ENCODE measurements at regions not wholly inside any gene's neighbourhood (a gene's known extent, or its start where the extent isn't known, plus 50 kb on each side); places are given as distances from the start of the nearest gene placed in this dataset.

DNA sequence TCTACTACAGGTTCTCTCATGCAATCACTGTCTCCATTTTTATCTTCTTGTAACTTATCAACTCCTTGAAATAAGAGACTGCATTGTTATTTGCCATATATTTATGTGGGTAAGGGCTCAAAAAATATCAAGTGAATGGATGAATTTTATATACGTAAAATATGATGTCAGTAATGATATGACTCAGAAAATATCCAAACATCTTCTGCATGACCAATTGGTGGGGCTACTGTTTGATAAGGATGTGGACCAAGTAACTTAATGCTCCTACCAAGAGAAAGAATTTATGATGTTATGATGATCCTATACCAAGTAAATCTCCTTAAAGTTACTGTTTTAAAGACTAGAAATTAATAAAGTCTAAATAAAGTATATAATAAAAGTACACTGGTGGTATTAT, 103.7 kb downstream of the OGFRL1 start:
- WGBS (ENCODE audit: extremely low coverage, insufficient read length, low lambda C conversion rate) = no CpG with 5 or more reads among the region's 1 CpG
- no peaks in the 10 kb centered on the region for H3K27me3 Mint-ChIP-seq (ENCODE audit: low read depth)

More for the DNA sequence above, 103.7 kb downstream of the OGFRL1 start:
- Histone ChIP-seq H2BK5ac (ENCODE audit: insufficient read length, low read length) (no peak overlapping the region), H3K23me2 (ENCODE audit: insufficient read length, low read depth, low read length, poor library complexity, severe bottlenecking) (no peaks in the 10 kb centered on the region), H2BK120ac (ENCODE audit: low read depth, low read length, poor library complexity, severe bottlenecking) (no peak overlapping the region), H3K79me1 (ENCODE audit: insufficient read depth, low read depth, low read length, poor library complexity, severe bottlenecking) (no peaks in the 10 kb centered on the region), H3K27ac (ENCODE audit: insufficient read length, low read depth, low read length) (no peak overlapping the region), H3K9me3 (ENCODE audit: control insufficient read depth, low read depth, low read length) (no peaks in the 10 kb centered on the region), H3K14ac (ENCODE audit: insufficient read depth, low read length) (no peak overlapping the region), H3K79me2 (ENCODE audit: insufficient read depth, low read length) (no peaks in the 10 kb centered on the region), H3K18ac (ENCODE audit: insufficient read length, low read depth, low read length) (no peak overlapping the region), H3K56ac (ENCODE audit: insufficient read length, low read depth, low read length) (no peak overlapping the region), H4K5ac (ENCODE audit: insufficient read length, low read depth, low read length) (no peak overlapping the region), H3K4me1 (ENCODE audit: insufficient read depth, low read length) (no peaks in the 10 kb centered on the region), H2AK5ac (ENCODE audit: insufficient read length, low read length) (no peak overlapping the region), H3K4me2 (ENCODE audit: insufficient read depth, insufficient read length, low read length) (no peak overlapping the region), H3K4ac (ENCODE audit: low read depth, low read length) (no peak overlapping the region), H4K91ac (ENCODE audit: insufficient read length, low read depth, low read length) (no peak overlapping the region), H3K27me3 (ENCODE audit: insufficient read depth, low read length) (no peaks in the 10 kb centered on the region), H3K23ac (ENCODE audit: insufficient read length, low read depth, low read length) (no peak overlapping the region), H2BK15ac (ENCODE audit: low read depth, low read length) (no peak overlapping the region), H2BK20ac (ENCODE audit: low read depth, low read length, poor library complexity, severe bottlenecking) (no peak overlapping the region), H4K8ac (replicated peaks; ENCODE audit: insufficient read length, low read depth, low read length) (no peak overlapping the region), H2BK12ac (ENCODE audit: insufficient read length, low read depth, low read length) (no peak overlapping the region), H4K20me1 (ENCODE audit: control insufficient read depth, insufficient read depth, insufficient read length) (no peaks in the 10 kb centered on the region), H2AFZ (ENCODE audit: low read length) (no peak overlapping the region), H3K9ac (ENCODE audit: extremely low read depth, insufficient read length, low read length) (no peak overlapping the region), H3T11ph (ENCODE audit: low read length) (no peak overlapping the region)
- Mint-ChIP-seq H3K4me1 (peaks cover 5 to 12% of the 10 kb centered on the region in 2 experiments), H3K36me3 (ENCODE audit: insufficient read depth in 1 of 3, low read depth in 3 of 3) (no peaks in the 10 kb centered on the region), H3K9me3 (no peaks in the 10 kb centered on the region), H3K27ac (no peak overlapping the region; a peak in 1 of 7 replicates), H3K4me3 (no peak overlapping the region)
- TF ChIP-seq, protein P1, sequence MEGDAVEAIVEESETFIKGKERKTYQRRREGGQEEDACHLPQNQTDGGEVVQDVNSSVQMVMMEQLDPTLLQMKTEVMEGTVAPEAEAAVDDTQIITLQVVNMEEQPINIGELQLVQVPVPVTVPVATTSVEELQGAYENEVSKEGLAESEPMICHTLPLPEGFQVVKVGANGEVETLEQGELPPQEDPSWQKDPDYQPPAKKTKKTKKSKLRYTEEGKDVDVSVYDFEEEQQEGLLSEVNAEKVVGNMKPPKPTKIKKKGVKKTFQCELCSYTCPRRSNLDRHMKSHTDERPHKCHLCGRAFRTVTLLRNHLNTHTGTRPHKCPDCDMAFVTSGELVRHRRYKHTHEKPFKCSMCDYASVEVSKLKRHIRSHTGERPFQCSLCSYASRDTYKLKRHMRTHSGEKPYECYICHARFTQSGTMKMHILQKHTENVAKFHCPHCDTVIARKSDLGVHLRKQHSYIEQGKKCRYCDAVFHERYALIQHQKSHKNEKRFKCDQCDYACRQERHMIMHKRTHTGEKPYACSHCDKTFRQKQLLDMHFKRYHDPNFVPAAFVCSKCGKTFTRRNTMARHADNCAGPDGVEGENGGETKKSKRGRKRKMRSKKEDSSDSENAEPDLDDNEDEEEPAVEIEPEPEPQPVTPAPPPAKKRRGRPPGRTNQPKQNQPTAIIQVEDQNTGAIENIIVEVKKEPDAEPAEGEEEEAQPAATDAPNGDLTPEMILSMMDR (conservative IDR thresholded peaks at IDR 0.05) = no peak
- no peak for DNase-seq
